IPS-18a (cell line): ENCODE measurements at regions not wholly inside any gene's neighbourhood (a gene's known extent, or its start where the extent isn't known, plus 50 kb on each side); places are given as distances from the start of the nearest gene placed in this dataset.

ENCODE experiments used
- H3K27ac ChIP-seq: one replicate; pipeline ENCODE4 v1.5.1; 2013; ENCODE audit warnings: low read length
- H3K27me3 ChIP-seq: one replicate; pipeline ENCODE4 v1.6.1; 2013; ENCODE audit warnings: mild to moderate bottlenecking, low read length; ENCODE audit not compliant: control insufficient read depth, insufficient read depth
- H3K36me3 ChIP-seq: one replicate; pipeline ENCODE4 v1.6.1; 2013; ENCODE audit warnings: low read depth, low read length; ENCODE audit not compliant: control insufficient read depth
- H3K4me1 ChIP-seq: one replicate; pipeline ENCODE4 v1.6.1; 2013; ENCODE audit warnings: low read depth, low read length; ENCODE audit not compliant: control insufficient read depth
- H3K4me3 ChIP-seq: one replicate; pipeline ENCODE4 v1.5.1; 2013; ENCODE audit warnings: low read length
- H3K9ac ChIP-seq: one replicate; pipeline ENCODE4 v1.6.1; 2013; ENCODE audit warnings: mild to moderate bottlenecking, low read length, moderate library complexity
- H3K9me3 ChIP-seq: one replicate; pipeline ENCODE4 v1.6.1; 2013; ENCODE audit warnings: low read depth, low read length; ENCODE audit not compliant: control insufficient read depth

- peaks cover 3% of the 10 kb centered on the region for H3K4me1 ChIP-seq
- H3K27me3 ChIP-seq = no peaks in the 10 kb centered on the region
- H3K9ac ChIP-seq = no peak overlapping the region
- H3K36me3 ChIP-seq = no peaks in the 10 kb centered on the region
- H3K4me3 ChIP-seq = no peak overlapping the region
- H3K27ac ChIP-seq = no peak overlapping the region
- H3K9me3 ChIP-seq = no peaks in the 10 kb centered on the region
Observed at GRCh38 chr1:50358962-50359361, 64.3 kb downstream of the DMRTA2 start.

- Histone ChIP-seq H3K9ac (no peak overlapping the region), H3K9me3 (no peaks in the 10 kb centered on the region), H3K27me3 (no peaks in the 10 kb centered on the region), H3K36me3 (no peaks in the 10 kb centered on the region), H3K27ac (no peak overlapping the region), H3K4me1 (peaks cover 3% of the 10 kb centered on the region), H3K4me3 (no peak overlapping the region)
Observed at GRCh38 chr1:50357186-50357585, 66.1 kb downstream of the DMRTA2 start.

GRCh38 chr1:50354813-50355212, 68.4 kb downstream of the DMRTA2 start:
- no peak overlapping the region for H3K27ac ChIP-seq
- no peak overlapping the region for H3K4me3 ChIP-seq
- H3K27me3 ChIP-seq = no peaks in the 10 kb centered on the region
- peaks cover 3% of the 10 kb centered on the region for H3K4me1 ChIP-seq
- H3K9me3 ChIP-seq = no peaks in the 10 kb centered on the region
- no peak overlapping the region for H3K9ac ChIP-seq
- H3K36me3 ChIP-seq = no peaks in the 10 kb centered on the region

- Histone ChIP-seq H3K4me3 (no peak overlapping the region), H3K9ac (no peak overlapping the region), H3K27ac (no peak overlapping the region), H3K9me3 (no peaks in the 10 kb centered on the region), H3K4me1 (no peaks in the 10 kb centered on the region), H3K36me3 (no peaks in the 10 kb centered on the region), H3K27me3 (no peaks in the 10 kb centered on the region)
Observed at GRCh38 chr1:50352428-50352827, 70.8 kb downstream of the DMRTA2 start.

GRCh38 chr1:50350868-50351267, 72.4 kb downstream of the DMRTA2 start:
- Histone ChIP-seq H3K9me3 (no peaks in the 10 kb centered on the region), H3K4me1 (no peaks in the 10 kb centered on the region), H3K36me3 (no peaks in the 10 kb centered on the region), H3K27ac (no peak overlapping the region), H3K9ac (no peak overlapping the region), H3K4me3 (no peak overlapping the region), H3K27me3 (no peaks in the 10 kb centered on the region)

- H3K4me1 ChIP-seq = no peaks in the 10 kb centered on the region
- no peak overlapping the region for H3K4me3 ChIP-seq
- no peaks in the 10 kb centered on the region for H3K36me3 ChIP-seq
- H3K9ac ChIP-seq = no peak overlapping the region
- no peak overlapping the region for H3K27ac ChIP-seq
- H3K9me3 ChIP-seq = no peaks in the 10 kb centered on the region
- H3K27me3 ChIP-seq = no peaks in the 10 kb centered on the region
Observed at GRCh38 chr1:50350421-50350820, 72.8 kb downstream of the DMRTA2 start.

GRCh38 chr1:50349242-50349565, 74.0 kb downstream of the DMRTA2 start:
- H3K4me3 ChIP-seq = no peak overlapping the region

GRCh38 chr1:50348449-50349241, 74.6 kb downstream of the DMRTA2 start:
- Histone ChIP-seq H3K4me1 (no peaks in the 10 kb centered on the region), H3K4me3 (no peak overlapping the region), H3K9ac (no peak overlapping the region), H3K27me3 (no peaks in the 10 kb centered on the region), H3K27ac (no peak overlapping the region), H3K9me3 (no peaks in the 10 kb centered on the region), H3K36me3 (no peaks in the 10 kb centered on the region)

More at GRCh38 chr1:50349242-50349565, 74.0 kb downstream of the DMRTA2 start:
- H3K36me3 ChIP-seq = no peaks in the 10 kb centered on the region
- H3K4me1 ChIP-seq = no peaks in the 10 kb centered on the region
- no peak overlapping the region for H3K9ac ChIP-seq
- H3K27ac ChIP-seq = no peak overlapping the region
- H3K27me3 ChIP-seq = no peaks in the 10 kb centered on the region
- no peaks in the 10 kb centered on the region for H3K9me3 ChIP-seq

- Histone ChIP-seq H3K9ac (no peak overlapping the region), H3K4me1 (no peaks in the 10 kb centered on the region), H3K9me3 (no peaks in the 10 kb centered on the region), H3K4me3 (no peak overlapping the region), H3K36me3 (no peaks in the 10 kb centered on the region), H3K27ac (no peak overlapping the region), H3K27me3 (no peaks in the 10 kb centered on the region)
Observed at GRCh38 chr1:50347933-50348332, 75.3 kb downstream of the DMRTA2 start.

GRCh38 chr1:50346621-50347020, 76.6 kb downstream of the DMRTA2 start:
- no peak overlapping the region for H3K4me3 ChIP-seq
- no peak overlapping the region for H3K27ac ChIP-seq
- H3K9ac ChIP-seq = no peak overlapping the region
- no peaks in the 10 kb centered on the region for H3K36me3 ChIP-seq
- no peaks in the 10 kb centered on the region for H3K9me3 ChIP-seq
- H3K4me1 ChIP-seq = no peaks in the 10 kb centered on the region
- H3K27me3 ChIP-seq = no peaks in the 10 kb centered on the region

GRCh38 chr1:50343323-50343722, 79.9 kb downstream of the DMRTA2 start:
- no peaks in the 10 kb centered on the region for H3K27me3 ChIP-seq
- no peak overlapping the region for H3K4me3 ChIP-seq
- no peaks in the 10 kb centered on the region for H3K4me1 ChIP-seq
- H3K36me3 ChIP-seq = no peaks in the 10 kb centered on the region
- no peak overlapping the region for H3K9ac ChIP-seq
- no peaks in the 10 kb centered on the region for H3K9me3 ChIP-seq
- H3K27ac ChIP-seq = no peak overlapping the region

GRCh38 chr1:50342525-50342924, 80.7 kb downstream of the DMRTA2 start:
- H3K4me3 ChIP-seq = no peak overlapping the region
- no peaks in the 10 kb centered on the region for H3K27me3 ChIP-seq
- H3K36me3 ChIP-seq = no peaks in the 10 kb centered on the region
- H3K9ac ChIP-seq = no peak overlapping the region
- no peaks in the 10 kb centered on the region for H3K9me3 ChIP-seq
- no peaks in the 10 kb centered on the region for H3K4me1 ChIP-seq
- H3K27ac ChIP-seq = no peak overlapping the region
